Mucosa of gallbladder (tissue), 1 donor: ENCODE measurements at regions not wholly inside any gene's neighbourhood (a gene's known extent, or its start where the extent isn't known, plus 50 kb on each side); places are given as distances from the start of the nearest gene placed in this dataset.
A peak's percentile ranks its signal among the peaks of the same experiment; 100 is the strongest.

Source experiments
- DNase-seq: peaks from one replicate; pipeline ENCODE4 v3.0.0-alpha.2; 2020; ENCODE audit warnings: low spot score
- donor health status: DM: no; HTN: no; CAD: no.

GRCh38 chr6:45741437-45742171 is 274.1 kb downstream of the CLIC5 start:
- DNase-seq: peak; percentile 18

- DNase-seq: no peak
Measured at GRCh38 chr6:45739058-45739457, 276.6 kb downstream of the CLIC5 start.

- DNase-seq: no peak
Measured at GRCh38 chr6:45738057-45738455, 277.6 kb downstream of the CLIC5 start.

- DNase-seq: no peak
Measured at GRCh38 chr6:45737331-45738056, 278.2 kb downstream of the CLIC5 start.

GRCh38 chr6:45736134-45736533 is 279.5 kb downstream of the CLIC5 start:
- DNase-seq: no peak

GRCh38 chr6:45732731-45733130 is 282.9 kb downstream of the CLIC5 start:
- no peak for DNase-seq

GRCh38 chr6:45730232-45730631 is 285.4 kb downstream of the CLIC5 start:
- DNase-seq: no peak

- DNase-seq: peak; percentile 12
Measured at GRCh38 chr6:45728674-45729073, 287.0 kb downstream of the CLIC5 start.

- DNase-seq: no peak
Measured at GRCh38 chr6:45727819-45728449, 287.7 kb downstream of the CLIC5 start.

GRCh38 chr6:45727228-45727627 is 288.4 kb downstream of the CLIC5 start:
- DNase-seq: no peak

- DNase-seq: no peak
Measured at GRCh38 chr6:45726444-45726843, 289.2 kb downstream of the CLIC5 start.

GRCh38 chr6:45724511-45724910 is 291.1 kb downstream of the CLIC5 start:
- peak; percentile 47 for DNase-seq

GRCh38 chr6:45724027-45724426 is 291.6 kb downstream of the CLIC5 start:
- no peak for DNase-seq

- no peak for DNase-seq
Measured at GRCh38 chr6:45722876-45723275, 292.8 kb downstream of the CLIC5 start.

GRCh38 chr6:45721665-45722064 is 294.0 kb downstream of the CLIC5 start:
- no peak for DNase-seq

GRCh38 chr6:45718871-45719270 is 296.8 kb downstream of the CLIC5 start:
- no peak for DNase-seq

GRCh38 chr6:45718131-45718530 is 297.5 kb downstream of the CLIC5 start:
- DNase-seq: no peak

GRCh38 chr6:45717715-45718114 is 297.9 kb downstream of the CLIC5 start:
- no peak for DNase-seq

GRCh38 chr6:45717027-45717426 is 298.6 kb downstream of the CLIC5 start:
- DNase-seq: no peak

GRCh38 chr6:45715508-45715803 is 300.2 kb downstream of the CLIC5 start:
- DNase-seq: no peak

GRCh38 chr6:45714741-45715507 is 300.7 kb downstream of the CLIC5 start:
- peak; percentile 68 for DNase-seq

- DNase-seq: no peak
Measured at GRCh38 chr6:45714006-45714730, 301.5 kb downstream of the CLIC5 start.
